ENCODE measurements at regions not wholly inside any gene's neighbourhood (a gene's known extent, or its start where the extent isn't known, plus 50 kb on each side); places are given as distances from the start of the nearest gene placed in this dataset.

DNA sequence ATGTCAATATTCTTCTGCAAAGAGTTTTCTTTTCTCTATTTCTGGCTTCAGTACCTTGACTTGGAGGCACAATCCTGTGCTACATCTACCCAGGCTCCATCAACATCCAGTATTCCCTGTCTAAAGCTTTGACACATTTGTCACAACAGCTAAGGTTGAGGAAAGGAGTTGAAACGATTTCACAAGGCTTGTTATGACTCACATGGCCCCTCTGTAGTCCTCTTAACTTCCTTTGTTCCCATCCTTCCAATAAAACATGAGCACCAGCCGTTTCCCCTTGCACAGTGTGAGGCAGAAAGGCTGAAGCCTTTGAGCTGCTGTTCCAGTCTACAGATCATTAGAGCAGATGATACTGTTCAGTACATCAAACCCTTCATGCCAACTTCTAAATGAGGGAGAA lies 163.0 kb upstream of the TMCO5A start:
- no peak for TF ChIP-seq POLR2A (IDR thresholded peaks at IDR 0.05; ENCODE audit: low read length)
- no peak for TF ChIP-seq GATA1 (IDR thresholded peaks at IDR 0.05; ENCODE audit: low read depth, low read length)
